Esophagus squamous epithelium (tissue), 5 donors: ENCODE measurements at regions not wholly inside any gene's neighbourhood (a gene's known extent, or its start where the extent isn't known, plus 50 kb on each side); places are given as distances from the start of the nearest gene placed in this dataset.

ENCODE experiments used
- DNase-seq: peaks from one replicate; lab custom pipeline; 2025; lab: John Stamatoyannopoulos, UW
- H3K27ac ChIP-seq, 4 donors: fragments of 200-600 bp; sonication (generic); one replicate each; pipeline ENCODE4 v1.5.1; 2016 to 2019; ENCODE audit warnings: mild to moderate bottlenecking in 1 of 4
- H3K27me3 ChIP-seq, 4 donors: fragments of 200-600 bp; sonication (generic); 1 replicate in 3 of 4; 2 replicates in 1 of 4; pipeline versions ENCODE4 v1.5.1 to v1.6.0; 2017 to 2021; ENCODE audit warnings: antibody characterized with exemption in 1 of 4
- H3K36me3 ChIP-seq, 3 donors: fragments of 200-600 bp; sonication (generic); one replicate each; pipeline ENCODE4 v1.5.1; 2016 to 2019
- H3K4me1 ChIP-seq, 3 donors: fragments of 200-600 bp; sonication (generic); one replicate each; pipeline ENCODE4 v1.5.1; 2017 to 2019
- H3K4me3 ChIP-seq, 4 donors: fragments of 200-600 bp; sonication (generic); 1 replicate in 3 of 4; 2 replicates in 1 of 4; pipeline ENCODE4 v1.5.1; 2016 to 2019; ENCODE audit warnings: mild to moderate bottlenecking in 2 of 4, moderate library complexity in 1 of 4
- H3K9me3 ChIP-seq, 3 donors: fragments of 200-600 bp; sonication (generic); one replicate each; pipeline ENCODE4 v1.5.1; 2016 to 2019
- CTCF ChIP-seq, 6 experiments: fragments of 450-650 bp in 4 of 6; fragments of 200-600 bp in 2 of 6; sonication (generic) in 2 of 6; IDR thresholded peaks; one replicate each; pipeline ENCODE4 v1.5.1; 2016 to 2019; ENCODE audit warnings: antibody characterized with exemption in 6 of 6, mild to moderate bottlenecking in 4 of 6, moderate library complexity in 4 of 6
- POLR2A ChIP-seq, 4 donors: fragments of 450-650 bp; IDR thresholded peaks; one replicate each; pipeline ENCODE4 v1.6.1; 2017; ENCODE audit warnings: antibody characterized with exemption in 4 of 4, mild to moderate bottlenecking in 4 of 4, moderate library complexity in 3 of 4
- WGBS, 2 donors: methylation state at CpG; one replicate each; pipeline ENCODE4 v1.1.5; 2018; 5-methylcytosine and 5-hydroxymethylcytosine counted together
- intact Hi-C: fragments of 100-400 bp; cut with DNase I; formaldehyde crosslinking; loops from one replicate; pipeline ENCODE4 v1.15.0; 2022
- donor health status: DM: yes; HTN: yes; CAD: no.

GRCh38 chr2:56113382-56113975 is 70.3 kb upstream of the CCDC85A start:
- Histone ChIP-seq H3K36me3 (no peaks in the 10 kb centered on the region), H3K4me1 (no peaks in the 10 kb centered on the region), H3K27me3 (no peaks in the 10 kb centered on the region), H3K9me3 (no peaks in the 10 kb centered on the region), H3K27ac (no peak overlapping the region), H3K4me3 (no peak overlapping the region)
- DNase-seq = no peak
- WGBS, 2 donors = 33 to 38% methylated on average over 4 of the region's 4 CpGs
- intact Hi-C loops = no loop called here
- TF ChIP-seq CTCF (IDR thresholded peaks at IDR 0.05) (no peak), POLR2A (IDR thresholded peaks at IDR 0.05) (no peak)

DNA sequence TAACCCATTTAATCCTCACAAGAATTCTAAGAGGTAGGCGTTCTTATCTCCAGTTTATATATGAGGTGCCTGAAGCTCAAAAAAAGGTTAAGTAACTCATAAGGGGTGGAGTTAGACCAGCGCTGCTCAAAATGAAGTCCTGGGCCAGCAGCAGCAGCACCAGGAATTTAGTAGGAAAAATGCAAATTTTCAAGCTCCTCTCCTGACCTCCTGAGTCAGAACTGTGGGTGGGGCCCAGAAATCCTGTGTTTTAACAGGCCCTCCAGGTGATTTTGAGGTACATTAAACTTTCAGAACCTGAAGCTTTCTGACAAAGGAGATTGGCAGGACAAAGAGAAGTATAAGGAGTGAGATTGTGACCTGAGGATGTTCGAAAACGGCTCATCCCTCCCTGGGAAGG is 66.0 kb upstream of the CCDC85A start:
- no peak overlapping the region for H3K4me3 ChIP-seq
- TF ChIP-seq CTCF (IDR thresholded peaks at IDR 0.05) (no peak), POLR2A (IDR thresholded peaks at IDR 0.05) (no peak)
- no peak overlapping the region for H3K27ac ChIP-seq
- H3K27me3 ChIP-seq = peaks cover 0 to 4% (median 0%) of the 10 kb centered on the region in 4 donors
- no peak for DNase-seq
- no peaks in the 10 kb centered on the region for H3K9me3 ChIP-seq
- no peaks in the 10 kb centered on the region for H3K36me3 ChIP-seq
- H3K4me1 ChIP-seq = no peaks in the 10 kb centered on the region
- intact Hi-C loops = no loop called here
- WGBS, 2 donors = 44 to 56% methylated on average over 4 of the region's 4 CpGs

- 55 to 69% methylated on average over 4 of the region's 4 CpGs for WGBS, 2 donors
- Histone ChIP-seq H3K4me1 (no peaks in the 10 kb centered on the region), H3K27me3 (peaks cover 0 to 4% (median 0%) of the 10 kb centered on the region in 4 donors), H3K36me3 (no peaks in the 10 kb centered on the region), H3K27ac (no peak overlapping the region), H3K9me3 (no peaks in the 10 kb centered on the region), H3K4me3 (no peak overlapping the region)
- TF ChIP-seq POLR2A (IDR thresholded peaks at IDR 0.05) = no peak
- intact Hi-C loops = no loop called here
- DNase-seq = no peak
Observed at GRCh38 chr2:56118474-56118873, 65.3 kb upstream of the CCDC85A start.

DNA sequence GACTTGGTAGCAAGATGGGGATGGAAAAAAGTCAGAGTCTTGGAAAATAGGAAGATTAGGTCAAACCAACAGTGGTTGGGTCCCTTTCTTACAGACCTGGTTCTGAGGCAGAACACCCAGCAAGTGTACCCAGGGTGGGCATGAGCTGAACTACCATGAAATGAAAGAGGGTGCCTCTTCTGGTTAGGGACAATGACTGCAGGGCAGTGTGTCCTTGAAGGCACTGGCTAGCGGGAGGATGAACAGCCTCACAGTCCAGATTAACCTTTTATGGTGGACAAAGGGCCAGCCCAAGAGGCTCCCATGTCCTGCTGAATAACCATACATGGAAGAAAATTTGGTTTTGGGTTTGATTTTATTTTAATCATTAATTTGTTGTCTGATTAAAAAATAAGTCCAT is 61.8 kb upstream of the CCDC85A start:
- Histone ChIP-seq H3K9me3 (no peaks in the 10 kb centered on the region), H3K36me3 (no peaks in the 10 kb centered on the region), H3K27ac (no peak overlapping the region), H3K4me1 (no peaks in the 10 kb centered on the region), H3K27me3 (peaks cover 0 to 4% (median 0%) of the 10 kb centered on the region in 4 donors), H3K4me3 (no peak overlapping the region)
- WGBS, 2 donors = 70 to 90% methylated on average over 1 of the region's 1 CpG
- intact Hi-C loops = loop anchor here (10.0 kb wide), 1 partner anchor 407 kb away; no protein-coding TSS in a partner anchor
- TF ChIP-seq CTCF (IDR thresholded peaks at IDR 0.05) (no peak), POLR2A (IDR thresholded peaks at IDR 0.05) (no peak)
- DNase-seq = no peak

- 33 to 67% methylated on average over 1 of the region's 1 CpG for WGBS, 2 donors
- no peak overlapping the region for H3K27ac ChIP-seq
- no peak for DNase-seq
- TF ChIP-seq CTCF (IDR thresholded peaks at IDR 0.05) (no peak), POLR2A (IDR thresholded peaks at IDR 0.05) (no peak)
- H3K4me3 ChIP-seq = no peak overlapping the region
- intact Hi-C loops = loop anchor here (10.0 kb wide), 1 partner anchor 409 kb away; no protein-coding TSS in a partner anchor
- no peaks in the 10 kb centered on the region for H3K36me3 ChIP-seq
- H3K9me3 ChIP-seq = no peaks in the 10 kb centered on the region
- no peaks in the 10 kb centered on the region for H3K4me1 ChIP-seq
- H3K27me3 ChIP-seq = peaks cover 0 to 4% (median 0%) of the 10 kb centered on the region in 4 donors
Observed at GRCh38 chr2:56123538-56123937, 60.3 kb upstream of the CCDC85A start.
